Activated gamma-delta T cell treated with Interleukin-2 at 50 U/mL for 16 hours (primary cell): ENCODE measurements at regions not wholly inside any gene's neighbourhood (a gene's known extent, or its start where the extent isn't known, plus 50 kb on each side); places are given as distances from the start of the nearest gene placed in this dataset.
"Not testable (repeated sequence)": the region's sequence is repeated elsewhere in the genome, so short reads cannot be mapped to it uniquely, and the experiment has no call there.

ENCODE experiments used
- DNase-seq: peaks from one replicate; pipeline ENCODE4 v3.0.0-alpha.2; 2020

GRCh38 chr17:21558921-21559320 is 133.4 kb upstream of the KCNJ18 start:
- DNase-seq = not testable (repeated sequence)

- DNase-seq = no peak
Observed at GRCh38 chr17:21564262-21564661, 128.1 kb upstream of the KCNJ18 start.

GRCh38 chr17:21564757-21565156 is 127.6 kb upstream of the KCNJ18 start:
- DNase-seq = not testable (repeated sequence)

GRCh38 chr17:21570427-21570826 is 121.9 kb upstream of the KCNJ18 start:
- DNase-seq = not testable (repeated sequence)

GRCh38 chr17:21572148-21572547 is 120.2 kb upstream of the KCNJ18 start:
- DNase-seq = not testable (repeated sequence)

- DNase-seq = not testable (repeated sequence)
Observed at GRCh38 chr17:21573271-21573960, 118.9 kb upstream of the KCNJ18 start.

- peak; percentile 14 for DNase-seq
Observed at GRCh38 chr17:21573961-21574610, 118.2 kb upstream of the KCNJ18 start.

- not testable (repeated sequence) for DNase-seq
Observed at GRCh38 chr17:21574611-21575255, 117.6 kb upstream of the KCNJ18 start.

- not testable (repeated sequence) for DNase-seq
Observed at GRCh38 chr17:21578783-21579182, 113.5 kb upstream of the KCNJ18 start.

GRCh38 chr17:21592774-21593173 is 99.5 kb upstream of the KCNJ18 start:
- DNase-seq = no peak

- DNase-seq = not testable (repeated sequence)
Observed at GRCh38 chr17:21593452-21594105, 98.7 kb upstream of the KCNJ18 start.

- DNase-seq = no peak
Observed at GRCh38 chr17:21595086-21595485, 97.2 kb upstream of the KCNJ18 start.

- no peak for DNase-seq
Observed at GRCh38 chr17:21602176-21602575, 90.1 kb upstream of the KCNJ18 start.

- not testable (repeated sequence) for DNase-seq
Observed at GRCh38 chr17:21603292-21603691, 89.0 kb upstream of the KCNJ18 start.

- not testable (repeated sequence) for DNase-seq
Observed at GRCh38 chr17:21611443-21611842, 80.9 kb upstream of the KCNJ18 start.

GRCh38 chr17:21612123-21613070 is 79.9 kb upstream of the KCNJ18 start:
- not testable (repeated sequence) for DNase-seq

GRCh38 chr17:21613071-21613429 is 79.3 kb upstream of the KCNJ18 start:
- DNase-seq = no peak

- not testable (repeated sequence) for DNase-seq
Observed at GRCh38 chr17:21626987-21627386, 65.3 kb upstream of the KCNJ18 start.
